Vagina (tissue), 2 donors: ENCODE measurements at regions not wholly inside any gene's neighbourhood (a gene's known extent, or its start where the extent isn't known, plus 50 kb on each side); places are given as distances from the start of the nearest gene placed in this dataset.

Experiments
- CTCF ChIP-seq, 3 experiments: fragments of 450-650 bp in 2 of 3; fragments of 200-600 bp in 1 of 3; sonication (generic) in 1 of 3; IDR thresholded peaks; one replicate each; pipeline ENCODE4 v1.5.1; 2017 to 2019; ENCODE audit warnings: antibody characterized with exemption in 3 of 3, mild to moderate bottlenecking in 2 of 3, moderate library complexity in 2 of 3
- POLR2A ChIP-seq, 2 donors: fragments of 450-650 bp; IDR thresholded peaks; one replicate each; pipeline ENCODE4 v1.6.1; 2017; ENCODE audit warnings: antibody characterized with exemption in 2 of 2, mild to moderate bottlenecking in 2 of 2, moderate library complexity in 2 of 2
- POLR2AphosphoS5 ChIP-seq, 2 donors: sonication (generic); formaldehyde crosslinking; IDR thresholded peaks; one replicate each; pipeline ENCODE4 v1.9.0; 2017; ENCODE audit warnings: antibody characterized with exemption in 2 of 2, mild to moderate bottlenecking in 2 of 2, low read depth in 1 of 2; ENCODE audit not compliant: insufficient read depth in 1 of 2

- TF ChIP-seq CTCF (IDR thresholded peaks at IDR 0.05): no peak
- TF ChIP-seq POLR2A (IDR thresholded peaks at IDR 0.05): no peak
- no peak for TF ChIP-seq POLR2AphosphoS5 (IDR thresholded peaks at IDR 0.05; ENCODE audit: insufficient read depth in 1 of 2, low read depth in 1 of 2)
Observed at GRCh38 chr1:65527190-65527589, 106.7 kb downstream of the LEPR start.
